SW 1271 (cell line): ENCODE measurements at regions not wholly inside any gene's neighbourhood (a gene's known extent, or its start where the extent isn't known, plus 50 kb on each side); places are given as distances from the start of the nearest gene placed in this dataset.
"Not testable (repeated sequence)": the region's sequence is repeated elsewhere in the genome, so short reads cannot be mapped to it uniquely, and the experiment has no call there.

ENCODE experiments used
- DNase-seq, 2 experiments: peaks; one replicate each; lab custom pipeline; 2025; lab: John Stamatoyannopoulos, UW

- DNase-seq = no peak
Observed at GRCh38 chr9:108281696-108282095, 574.1 kb downstream of the ACTL7B start.

- no peak for DNase-seq
Observed at GRCh38 chr9:108278341-108278740, 577.4 kb downstream of the ACTL7B start.

- no peak for DNase-seq
Observed at GRCh38 chr9:108277216-108277615, 578.6 kb downstream of the ACTL7B start.

GRCh38 chr9:108275906-108276305 lies 579.9 kb downstream of the ACTL7B start:
- DNase-seq = no peak

- no peak for DNase-seq
Observed at GRCh38 chr9:108274971-108275370, 580.8 kb downstream of the ACTL7B start.

GRCh38 chr9:108273988-108274387 lies 581.8 kb downstream of the ACTL7B start:
- DNase-seq = no peak

GRCh38 chr9:108272349-108272899 lies 583.4 kb downstream of the ACTL7B start:
- DNase-seq = peak in 1 of 2 experiments; percentile 68

GRCh38 chr9:108271646-108272348 lies 584.0 kb downstream of the ACTL7B start:
- peak in 1 of 2 experiments; percentile 53 for DNase-seq

- DNase-seq = no peak
Observed at GRCh38 chr9:108271236-108271635, 584.5 kb downstream of the ACTL7B start.

- DNase-seq = no peak
Observed at GRCh38 chr9:108270561-108270960, 585.2 kb downstream of the ACTL7B start.

- DNase-seq = peak in 1 of 2 experiments; percentile 66
Observed at GRCh38 chr9:108270051-108270450, 585.7 kb downstream of the ACTL7B start.

- no peak for DNase-seq
Observed at GRCh38 chr9:108269371-108269770, 586.4 kb downstream of the ACTL7B start.

GRCh38 chr9:108265065-108265464 lies 590.7 kb downstream of the ACTL7B start:
- no peak for DNase-seq

- DNase-seq = no peak
Observed at GRCh38 chr9:108264093-108264492, 591.7 kb downstream of the ACTL7B start.

- DNase-seq = no peak
Observed at GRCh38 chr9:108262836-108263235, 593.0 kb downstream of the ACTL7B start.

GRCh38 chr9:108259917-108260675 lies 595.7 kb downstream of the ACTL7B start:
- no peak for DNase-seq

GRCh38 chr9:108258640-108259039 lies 597.1 kb downstream of the ACTL7B start:
- DNase-seq = no peak

GRCh38 chr9:108257382-108257781 lies 598.4 kb downstream of the ACTL7B start:
- DNase-seq = no peak

GRCh38 chr9:108254236-108254635 lies 601.5 kb downstream of the ACTL7B start:
- no peak for DNase-seq

- DNase-seq = not testable (repeated sequence)
Observed at GRCh38 chr9:108247391-108247790, 608.4 kb downstream of the ACTL7B start.

- no peak for DNase-seq
Observed at GRCh38 chr9:108245901-108246300, 609.9 kb downstream of the ACTL7B start.

GRCh38 chr9:108245331-108245730 lies 610.5 kb downstream of the ACTL7B start:
- no peak for DNase-seq

- DNase-seq = no peak
Observed at GRCh38 chr9:108244686-108245085, 611.1 kb downstream of the ACTL7B start.
